ENCODE measurements at regions not wholly inside any gene's neighbourhood (a gene's known extent, or its start where the extent isn't known, plus 50 kb on each side); places are given as distances from the start of the nearest gene placed in this dataset.
"Not testable (repeated sequence)": the region's sequence is repeated elsewhere in the genome, so short reads cannot be mapped to it uniquely, and the experiment has no call there.

- no peak for DNase-seq (ENCODE audit: low read depth)
- ChIA-PET POLR2A (interaction anchor here (0.7 kb wide), 1 partner anchor 228 kb away, joined by 4 read pairs; no protein-coding TSS in a partner anchor), CTCF (interaction anchor here (1.5 kb wide), 1 partner anchor 9 kb away, joined by 4 read pairs; no protein-coding TSS in a partner anchor)
- no peak overlapping the region for H3K4me3 ChIP-seq (ENCODE audit: low read depth, low read length)
- TF ChIP-seq CTCF (IDR thresholded peaks at IDR 0.05; ENCODE audit: insufficient read depth, low read depth, low read length), result no peak
- H3K36me3 ChIP-seq (ENCODE audit: control insufficient read depth, insufficient read depth, low read length), result no peaks in the 10 kb centered on the region
- no peaks in the 10 kb centered on the region; the same call in 1 of the 2 replicates for H3K27me3 ChIP-seq (ENCODE audit: control insufficient read depth, insufficient read depth, low read length)
These were observed 214.0 kb upstream of the SMLR1 start for GRCh38 chr6:130613176-130613575.

- no peaks in the 10 kb centered on the region for H3K36me3 ChIP-seq (ENCODE audit: control insufficient read depth, insufficient read depth, low read length)
- no peak for TF ChIP-seq CTCF (IDR thresholded peaks at IDR 0.05; ENCODE audit: insufficient read depth, low read depth, low read length)
- ChIA-PET CTCF (no interaction called here), POLR2A (no interaction called here)
- no peak overlapping the region for H3K4me3 ChIP-seq (ENCODE audit: low read depth, low read length)
- DNase-seq (ENCODE audit: low read depth), result no peak
- no peaks in the 10 kb centered on the region; the same call in 1 of the 2 replicates for H3K27me3 ChIP-seq (ENCODE audit: control insufficient read depth, insufficient read depth, low read length)
These were observed 211.4 kb upstream of the SMLR1 start for GRCh38 chr6:130615816-130616215.

DNA sequence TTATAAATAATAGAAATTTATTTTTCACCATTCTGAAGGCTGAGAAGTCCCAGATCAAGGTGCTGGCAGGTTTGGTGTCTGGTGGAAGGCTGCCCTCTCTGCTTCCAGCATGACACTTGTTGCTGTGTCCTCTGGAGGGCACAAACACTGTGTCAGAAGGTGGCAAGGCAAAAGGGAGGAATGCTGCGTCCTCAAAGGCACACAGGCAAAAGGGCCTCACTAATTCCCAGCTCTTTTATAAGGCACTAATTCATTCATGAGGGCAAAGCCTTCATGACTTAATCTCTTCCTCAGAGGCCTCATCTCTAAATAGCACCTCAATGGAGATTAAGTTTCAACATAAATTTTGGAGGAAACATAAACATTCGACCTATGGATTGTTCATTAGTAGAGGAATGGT lies 209.5 kb upstream of the SMLR1 start:
- no peak for DNase-seq (ENCODE audit: low read depth)
- TF ChIP-seq CTCF (IDR thresholded peaks at IDR 0.05; ENCODE audit: insufficient read depth, low read depth, low read length), result no peak
- POLR2A ChIA-PET, result no interaction called here
- no peaks in the 10 kb centered on the region for H3K36me3 ChIP-seq (ENCODE audit: control insufficient read depth, insufficient read depth, low read length)
- no peak overlapping the region for H3K4me3 ChIP-seq (ENCODE audit: low read depth, low read length)
- CTCF ChIA-PET, result no interaction called here
- no peaks in the 10 kb centered on the region for H3K27me3 ChIP-seq (ENCODE audit: control insufficient read depth, insufficient read depth, low read length)

DNA sequence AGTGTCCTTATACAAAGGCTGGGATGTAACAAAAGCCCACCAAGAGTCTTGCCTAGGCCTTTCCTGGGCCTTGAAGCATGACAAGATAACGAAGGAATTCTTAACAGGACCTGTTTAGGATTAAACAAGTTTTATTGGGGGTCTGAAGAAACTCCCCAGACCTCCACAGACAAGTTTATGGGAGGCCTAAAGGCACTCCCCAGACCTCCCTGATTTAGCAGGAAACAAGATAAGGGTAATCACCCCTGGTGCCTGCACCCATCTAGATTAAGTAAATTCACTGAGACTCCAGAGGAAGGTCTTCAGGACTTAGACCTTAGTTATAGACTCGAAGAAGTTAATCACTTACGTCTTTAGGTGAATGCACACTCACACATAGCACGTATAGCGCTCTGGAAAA lies 208.4 kb upstream of the SMLR1 start:
- H3K27me3 ChIP-seq (ENCODE audit: control insufficient read depth, insufficient read depth, low read length); DNase-seq (ENCODE audit: low read depth); CTCF ChIA-PET; H3K36me3 ChIP-seq (ENCODE audit: control insufficient read depth, insufficient read depth, low read length); H3K4me3 ChIP-seq (ENCODE audit: low read depth, low read length); POLR2A ChIA-PET: not testable (repeated sequence)

DNA sequence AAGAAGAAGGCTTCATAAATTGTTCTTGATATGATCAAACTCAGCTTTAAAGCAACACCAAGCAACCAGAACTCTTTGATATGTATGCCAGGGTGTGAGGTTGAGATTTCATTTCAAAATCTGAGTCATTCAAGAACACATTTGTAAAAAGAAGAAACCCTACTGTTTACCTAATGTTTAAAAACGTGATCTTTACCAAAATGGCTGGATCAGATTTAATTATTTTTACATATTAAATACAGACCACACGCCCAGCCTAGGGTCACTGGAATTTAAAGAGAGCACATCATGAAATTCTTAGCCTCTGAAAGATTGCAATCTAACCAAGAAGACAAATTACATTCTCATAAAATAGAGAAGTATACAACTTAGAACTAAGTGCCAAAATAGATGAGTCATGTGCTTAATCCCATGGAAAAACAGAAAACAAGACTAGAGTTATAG lies 206.8 kb upstream of the SMLR1 start:
- Histone ChIP-seq H3K36me3 (ENCODE audit: control insufficient read depth, insufficient read depth, low read length) (no peaks in the 10 kb centered on the region), H3K4me3 (ENCODE audit: low read depth, low read length) (no peak overlapping the region), H3K27me3 (ENCODE audit: control insufficient read depth, insufficient read depth, low read length) (no peaks in the 10 kb centered on the region)
- TF ChIP-seq CTCF (IDR thresholded peaks at IDR 0.05; ENCODE audit: insufficient read depth, low read depth, low read length), result no peak
- ChIA-PET CTCF (no interaction called here), POLR2A (no interaction called here)
- DNase-seq (ENCODE audit: low read depth), result peak; percentile 67

DNA sequence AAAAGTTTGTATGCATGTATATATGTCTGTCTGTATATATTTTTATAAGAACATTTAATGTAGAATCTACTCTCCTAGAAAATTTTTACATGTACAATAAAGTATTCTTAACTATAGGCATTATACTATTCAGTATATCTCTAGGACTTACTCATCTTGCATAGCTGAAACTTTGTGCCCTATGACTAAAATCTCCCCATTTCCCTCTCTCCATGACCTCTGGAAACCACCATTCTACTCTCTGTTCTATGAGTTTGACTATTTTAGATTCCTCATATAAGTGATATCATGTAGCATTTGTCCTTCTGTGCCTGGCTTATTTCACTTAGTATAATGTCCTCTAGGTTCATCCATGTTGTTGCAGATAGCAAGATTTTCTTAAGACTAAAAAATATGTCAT lies 205.1 kb upstream of the SMLR1 start:
- ChIA-PET CTCF (interaction anchor here (1.4 kb wide), 1 partner anchor 257 kb away, joined by 6 read pairs; the partner anchor contains the start of gene TMEM200A), POLR2A (no interaction called here)
- no peak overlapping the region for H3K4me3 ChIP-seq (ENCODE audit: low read depth, low read length)
- no peak for TF ChIP-seq CTCF (IDR thresholded peaks at IDR 0.05; ENCODE audit: insufficient read depth, low read depth, low read length)
- no peak for DNase-seq (ENCODE audit: low read depth)
- no peaks in the 10 kb centered on the region for H3K27me3 ChIP-seq (ENCODE audit: control insufficient read depth, insufficient read depth, low read length)
- H3K36me3 ChIP-seq (ENCODE audit: control insufficient read depth, insufficient read depth, low read length), result no peaks in the 10 kb centered on the region

All from BJ (cell line).